GM19463 (cell line): ENCODE measurements at regions not wholly inside any gene's neighbourhood (a gene's known extent, or its start where the extent isn't known, plus 50 kb on each side); places are given as distances from the start of the nearest gene placed in this dataset.

ENCODE experiments used
- ATAC-seq: cut with Tn5 transposase; IDR thresholded peaks from one replicate; pipeline ENCODE4 v1.9.1; 2021; ENCODE audit warnings: mild to moderate bottlenecking, moderate library complexity; ENCODE audit not compliant: unreplicated experiment

DNA sequence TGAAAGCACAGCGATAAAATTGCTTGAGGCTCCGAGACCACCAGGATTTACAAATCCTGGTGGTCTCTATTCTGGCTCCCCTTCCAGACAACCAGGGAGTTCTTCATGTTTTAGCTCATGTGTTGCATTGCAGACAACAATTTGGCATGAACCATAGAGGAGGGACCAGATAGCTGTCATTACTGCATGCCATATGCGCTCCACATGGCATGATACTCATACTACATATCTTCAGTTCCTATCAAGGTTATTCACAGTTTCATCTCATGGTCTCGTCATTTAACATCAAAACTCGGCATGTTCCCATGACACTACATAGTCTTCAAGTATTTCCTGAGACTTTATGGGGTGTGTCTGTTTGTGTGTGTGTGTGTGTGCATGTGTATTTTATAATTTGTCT, 220.3 kb downstream of the OR13H1 start:
- no peak for ATAC-seq

DNA sequence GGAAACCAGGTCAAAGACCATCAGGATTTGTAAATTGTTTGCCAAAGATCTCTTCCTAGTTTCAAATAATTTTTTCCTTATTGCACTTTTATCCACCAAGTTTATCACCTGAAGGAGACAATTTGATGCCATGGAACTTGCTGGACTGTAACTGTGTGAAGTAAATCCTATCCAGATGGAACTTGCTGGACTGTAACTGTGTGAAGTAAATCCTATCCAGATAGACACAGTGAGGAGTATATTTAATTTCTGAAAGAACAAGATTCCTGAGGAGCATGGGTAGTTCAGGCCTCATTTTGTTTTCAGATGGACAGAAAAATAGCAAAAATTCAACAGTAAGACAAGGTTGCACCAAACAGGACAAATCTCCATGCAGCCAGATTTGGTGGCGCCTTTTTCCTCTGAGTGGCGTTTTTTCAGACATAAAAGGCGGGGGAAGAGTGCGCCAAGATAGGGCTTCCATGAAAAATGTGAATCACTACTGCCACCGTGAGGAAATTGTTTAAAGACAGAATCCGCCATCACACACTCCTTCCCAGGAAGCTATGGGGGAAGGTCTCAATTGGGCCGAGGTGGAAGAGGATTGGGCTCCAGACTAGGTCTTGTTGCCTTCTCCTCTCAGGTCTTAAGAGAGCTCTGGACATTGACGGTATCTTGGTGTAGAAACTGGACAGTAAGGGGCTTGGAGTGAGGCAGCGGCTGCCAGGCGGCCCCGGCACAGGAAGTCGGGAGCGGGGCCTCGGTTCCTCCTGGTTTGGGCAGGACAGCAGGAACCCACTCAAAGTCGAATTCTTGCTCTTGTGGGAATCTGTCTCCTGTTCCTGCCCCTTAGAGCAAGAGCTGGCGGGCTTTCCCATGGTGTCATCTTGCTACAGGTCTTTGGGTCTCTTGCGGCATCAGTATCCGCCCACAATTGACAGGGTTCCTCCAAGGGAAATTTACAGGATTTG, 234.7 kb downstream of the OR13H1 start:
- ATAC-seq: peak; percentile 79

DNA sequence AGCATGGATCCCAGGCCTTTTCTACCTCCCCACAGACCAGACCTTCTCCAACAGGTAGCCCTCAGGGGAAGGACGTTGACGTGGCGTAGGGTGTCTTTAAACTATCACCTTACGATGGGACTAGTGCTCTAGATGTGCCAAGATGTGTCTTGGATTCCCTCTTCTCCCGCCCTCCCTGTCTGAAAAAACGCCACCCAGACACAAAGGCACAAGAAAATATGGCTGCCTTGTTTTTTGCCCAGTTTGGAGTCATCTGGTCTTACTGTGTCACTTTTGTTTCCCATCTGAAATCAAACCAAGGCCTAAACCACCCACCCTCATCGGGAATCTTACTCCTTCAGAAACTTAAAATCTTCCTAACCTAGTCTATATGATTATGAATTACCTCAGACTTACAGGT, 235.4 kb downstream of the OR13H1 start:
- no peak for ATAC-seq

DNA sequence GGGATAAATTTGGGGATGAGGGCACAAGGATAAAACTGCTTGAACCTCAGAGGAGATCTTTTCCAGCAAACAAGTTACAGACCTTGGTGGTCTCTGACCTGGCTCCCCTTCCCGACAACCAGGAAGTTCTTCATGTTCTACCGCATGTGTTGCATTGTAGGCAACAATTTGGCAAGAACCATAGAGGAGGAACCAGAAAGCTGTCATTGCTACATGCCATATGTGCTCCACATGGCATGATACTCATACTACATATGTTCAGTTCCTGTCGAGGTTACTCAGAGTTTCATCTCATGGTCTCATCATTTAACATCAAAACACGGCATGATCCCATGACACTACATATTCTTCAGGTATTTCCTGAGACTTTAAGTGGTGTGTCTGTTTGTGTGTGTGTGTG, 235.9 kb downstream of the OR13H1 start:
- ATAC-seq: no peak

- no peak for ATAC-seq
Observed at GRCh38 chrX:131782646-131783045, 238.8 kb downstream of the OR13H1 start.

- ATAC-seq: peak; percentile 48
Observed at GRCh38 chrX:131783555-131784308, 239.4 kb upstream of the STK26 start.

DNA sequence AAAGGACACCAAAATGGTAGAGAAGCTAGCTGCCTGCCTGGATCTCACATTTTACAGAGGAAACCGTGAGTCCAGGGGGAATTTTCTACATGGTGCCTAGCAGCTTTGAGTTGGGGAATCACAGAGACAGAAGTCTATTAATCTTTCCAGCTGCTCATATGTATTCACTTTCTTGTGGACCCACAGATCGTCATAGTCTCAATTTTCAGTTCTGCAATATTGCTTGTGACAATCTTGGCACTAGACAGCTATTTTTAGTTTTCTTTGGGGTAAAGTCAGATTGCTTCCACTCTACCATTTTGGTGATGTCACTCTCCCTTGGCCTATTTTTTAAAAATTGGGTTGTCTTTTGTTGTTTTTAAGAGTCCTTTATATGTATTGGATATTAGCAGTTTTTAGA, 233.4 kb upstream of the STK26 start:
- peak; percentile 29 for ATAC-seq

DNA sequence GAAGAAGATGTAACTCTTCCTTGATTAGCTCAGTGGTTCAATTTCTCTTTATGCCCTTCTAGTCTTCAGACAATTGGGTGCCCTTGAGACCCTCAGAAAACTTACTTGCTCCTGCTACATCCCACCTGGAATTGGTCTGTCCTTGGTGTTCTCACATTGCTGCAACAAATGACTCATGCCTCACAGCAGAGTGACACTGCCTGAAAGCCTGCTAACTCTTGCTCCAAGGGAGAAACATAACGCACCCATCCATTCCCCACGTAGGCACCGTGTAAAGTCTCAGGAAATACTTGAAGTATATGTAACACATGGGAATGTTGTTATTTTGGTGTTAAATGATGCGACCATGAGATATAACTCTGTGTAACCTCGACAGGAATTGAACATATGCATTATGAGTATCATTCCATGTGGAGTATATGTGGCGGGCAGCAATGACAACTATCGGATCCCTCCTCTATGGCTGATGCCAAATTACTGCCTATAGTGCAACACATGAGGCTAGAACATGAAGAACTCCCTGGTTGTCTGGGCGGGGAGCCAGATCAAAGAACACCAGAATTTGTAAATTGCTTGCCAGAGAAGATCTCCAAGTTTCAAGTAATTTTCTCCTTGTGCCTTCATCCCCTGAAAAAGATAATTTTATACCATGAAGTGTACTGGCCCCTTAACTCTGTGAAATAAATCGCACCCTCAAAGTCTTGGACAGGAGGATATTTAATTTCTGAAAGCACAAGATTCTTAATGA, 231.3 kb upstream of the STK26 start:
- ATAC-seq: no peak

DNA sequence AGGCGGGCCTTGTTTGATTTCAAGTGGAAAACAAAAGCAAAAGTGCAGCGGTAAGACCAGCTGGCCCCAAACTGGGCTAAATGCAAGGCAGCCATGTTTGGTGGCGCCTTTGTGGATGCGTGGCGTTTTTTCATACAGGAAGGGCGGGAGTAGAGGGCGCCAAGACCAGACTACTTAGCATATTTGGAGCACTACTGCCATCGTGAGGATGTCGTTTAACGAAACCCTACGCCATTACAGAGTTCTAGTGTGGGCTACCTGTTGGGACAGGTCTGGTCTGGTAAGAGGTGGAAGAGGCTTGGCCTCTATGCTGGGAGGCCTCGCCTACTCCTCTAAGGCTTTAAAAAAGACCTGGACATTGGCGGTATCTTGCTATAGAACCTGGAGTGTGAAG, 230.7 kb upstream of the STK26 start:
- ATAC-seq: peak; percentile 68

GRCh38 chrX:131792789-131793462, 230.2 kb upstream of the STK26 start:
- peak; percentile 56 for ATAC-seq

DNA sequence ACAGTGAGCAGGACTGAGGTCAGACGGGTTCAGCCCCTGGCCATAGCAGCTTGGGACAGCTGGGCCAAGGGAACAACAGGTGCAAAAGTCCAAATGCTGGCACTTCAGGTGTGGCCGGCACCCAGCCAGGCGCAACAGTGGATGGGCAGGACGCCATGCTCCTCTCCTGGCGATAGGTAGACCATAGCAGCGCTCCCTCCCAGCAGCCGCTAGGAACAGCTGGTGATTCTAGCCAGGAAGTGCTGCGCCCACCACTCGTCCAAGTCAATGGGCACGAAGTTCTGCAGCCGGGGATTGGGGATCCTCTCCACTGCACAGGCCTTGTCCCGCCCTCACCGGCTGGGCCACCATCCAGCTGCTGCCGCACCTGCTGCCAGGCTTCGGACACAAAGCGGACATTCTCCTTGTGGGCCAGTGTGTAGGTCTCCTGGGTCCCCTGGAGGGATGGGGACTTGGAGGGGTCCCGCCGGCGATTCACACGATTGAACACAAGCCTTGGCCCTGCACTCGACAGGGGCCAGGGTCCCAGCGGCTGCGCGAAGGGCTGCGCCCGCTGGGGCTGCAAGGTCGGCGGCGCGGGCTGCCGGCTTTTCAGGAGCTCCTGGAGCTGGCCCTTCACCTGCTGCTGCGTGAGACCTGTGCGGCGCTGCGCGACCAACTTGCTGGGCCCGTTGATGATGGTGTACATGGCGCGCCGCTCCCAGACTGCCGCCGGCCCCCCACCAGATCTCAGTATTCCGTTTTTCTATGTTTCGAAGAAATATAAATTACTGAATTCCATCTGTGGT, 227.5 kb upstream of the STK26 start:
- ATAC-seq: no peak

GRCh38 chrX:131801066-131801465, 222.0 kb upstream of the STK26 start:
- no peak for ATAC-seq

- ATAC-seq: no peak
Observed at GRCh38 chrX:131801911-131802310, 221.2 kb upstream of the STK26 start.

DNA sequence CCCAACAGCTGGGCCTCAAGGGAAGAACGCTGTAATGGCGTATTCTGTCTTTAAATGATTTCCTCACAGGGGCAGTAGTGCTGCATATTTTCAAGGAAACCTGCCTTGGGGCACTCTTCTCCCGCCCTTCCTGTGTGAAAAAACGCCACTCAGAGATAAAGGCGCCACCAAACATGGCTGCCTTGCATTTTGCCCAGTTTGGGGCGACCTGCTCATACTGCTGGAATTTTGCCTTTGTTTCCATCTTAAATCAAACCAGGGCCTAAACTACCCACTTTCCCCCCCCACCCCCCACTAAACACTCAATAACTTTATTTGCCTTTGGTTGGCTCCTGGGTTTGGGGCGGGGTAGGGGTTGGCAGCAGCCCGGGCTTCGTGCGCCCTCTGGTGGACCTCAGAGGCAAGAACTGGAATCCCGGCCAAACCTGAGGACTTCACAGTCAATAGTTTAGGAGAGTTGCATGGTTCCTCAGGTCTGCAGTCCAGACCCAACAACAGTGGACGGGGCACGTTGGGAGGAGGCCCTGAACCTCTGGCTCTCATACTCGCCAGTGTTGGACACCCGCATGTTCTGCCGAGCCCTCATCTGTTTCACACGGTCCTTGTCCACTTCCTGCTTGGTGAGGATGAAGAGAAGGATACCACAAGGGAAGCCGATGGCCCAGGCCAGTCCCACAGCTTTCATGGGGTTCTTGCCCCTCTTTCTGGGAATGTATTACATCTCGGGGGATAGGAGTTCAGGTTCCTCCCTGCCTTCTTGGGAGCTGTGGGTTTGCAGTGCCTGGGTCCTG, 220.1 kb upstream of the STK26 start:
- peak; percentile 81 for ATAC-seq

- ATAC-seq: peak; percentile 88
Observed at GRCh38 chrX:131812847-131813825, 210.0 kb upstream of the STK26 start.

GRCh38 chrX:131816551-131817136, 206.5 kb upstream of the STK26 start:
- peak; percentile 34 for ATAC-seq

- no peak for ATAC-seq
Observed at GRCh38 chrX:131818297-131818936, 204.7 kb upstream of the STK26 start.
